HG02840 (cell line): ENCODE measurements at regions not wholly inside any gene's neighbourhood (a gene's known extent, or its start where the extent isn't known, plus 50 kb on each side); places are given as distances from the start of the nearest gene placed in this dataset.

Experiments
- ATAC-seq: cut with Tn5 transposase; IDR thresholded peaks from one replicate; pipeline ENCODE4 v1.9.1; 2021; ENCODE audit warnings: mild to moderate bottlenecking, moderate library complexity, moderate number of reproducible peaks; ENCODE audit not compliant: unreplicated experiment, low FRiP score

DNA sequence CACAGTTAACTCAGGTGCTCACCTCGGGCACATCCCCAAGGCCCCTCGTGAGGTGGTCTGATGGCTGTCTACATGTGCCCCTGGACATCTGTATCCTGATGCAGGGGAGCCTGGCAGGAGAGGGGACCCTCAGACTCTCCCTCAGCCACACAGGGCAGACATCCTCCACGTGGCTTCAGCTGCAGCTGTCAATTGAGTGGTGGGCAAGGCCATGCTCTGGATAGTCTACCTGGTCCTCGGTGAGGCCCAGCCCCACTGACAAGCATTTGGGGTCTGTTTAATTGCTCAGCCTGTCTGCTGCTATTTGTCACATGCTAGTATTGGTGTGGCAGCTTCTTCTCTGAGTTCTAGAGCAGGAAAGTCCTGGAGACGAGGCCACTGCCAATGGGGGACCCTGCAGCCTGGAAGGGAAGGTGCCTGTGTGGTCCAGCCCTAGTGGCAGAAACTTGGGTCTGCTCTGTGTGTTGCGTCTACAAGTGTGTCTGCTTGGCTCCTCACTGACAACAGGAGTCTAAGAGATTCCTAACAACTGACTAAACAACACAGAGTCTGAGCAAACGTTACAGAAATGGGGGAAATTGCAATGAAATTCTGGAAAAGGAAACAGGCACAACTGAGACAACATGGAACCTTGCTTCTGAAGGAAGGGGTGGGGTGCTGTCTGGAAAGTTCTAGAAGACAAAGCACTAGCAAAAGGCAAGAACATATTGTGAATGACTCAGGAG is 59.3 kb upstream of the IGFBP3 start:
- no peak for ATAC-seq

DNA sequence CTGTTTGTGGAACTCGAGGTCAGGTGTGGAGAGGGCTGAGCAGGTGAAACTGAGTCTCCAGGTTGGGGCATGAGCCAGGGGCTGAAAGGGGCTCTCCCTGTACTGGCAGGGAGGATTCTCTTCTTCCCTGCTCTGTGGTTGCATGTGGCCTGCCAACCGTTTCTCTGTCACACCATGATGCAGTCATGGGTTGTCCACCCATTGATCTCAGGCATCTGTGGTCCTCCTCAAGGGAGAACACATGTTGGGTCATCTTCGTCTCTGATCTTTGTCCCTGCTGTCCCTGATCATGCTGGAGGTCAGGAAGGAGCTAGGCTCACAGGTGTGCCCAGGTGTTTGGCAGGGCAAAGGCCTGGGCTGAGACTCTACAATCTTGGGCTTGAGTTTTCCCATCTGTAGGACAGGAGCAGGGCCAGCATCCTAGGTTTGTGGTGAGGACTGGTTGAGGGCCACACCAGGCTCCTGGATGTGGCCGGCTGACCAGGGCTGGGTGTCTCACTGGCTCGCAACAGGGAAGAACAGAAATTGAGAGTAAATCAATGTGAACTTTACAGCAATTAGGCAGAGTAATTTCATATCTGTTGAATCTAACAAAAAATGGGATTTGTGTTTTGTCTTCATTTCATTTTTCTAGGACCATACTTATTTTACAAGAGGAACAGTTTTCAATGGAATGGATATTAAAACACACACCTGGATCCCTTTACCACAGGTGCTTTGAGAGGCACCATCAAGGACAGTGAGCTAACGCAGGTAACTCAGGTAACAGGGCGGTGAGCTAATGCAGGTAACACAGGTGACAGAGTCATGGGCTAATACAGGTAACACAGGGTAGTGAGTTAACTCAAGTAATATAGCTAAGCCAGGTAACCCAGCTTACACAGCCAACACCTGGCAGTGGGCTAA is 58.5 kb upstream of the IGFBP3 start:
- ATAC-seq, result no peak

DNA sequence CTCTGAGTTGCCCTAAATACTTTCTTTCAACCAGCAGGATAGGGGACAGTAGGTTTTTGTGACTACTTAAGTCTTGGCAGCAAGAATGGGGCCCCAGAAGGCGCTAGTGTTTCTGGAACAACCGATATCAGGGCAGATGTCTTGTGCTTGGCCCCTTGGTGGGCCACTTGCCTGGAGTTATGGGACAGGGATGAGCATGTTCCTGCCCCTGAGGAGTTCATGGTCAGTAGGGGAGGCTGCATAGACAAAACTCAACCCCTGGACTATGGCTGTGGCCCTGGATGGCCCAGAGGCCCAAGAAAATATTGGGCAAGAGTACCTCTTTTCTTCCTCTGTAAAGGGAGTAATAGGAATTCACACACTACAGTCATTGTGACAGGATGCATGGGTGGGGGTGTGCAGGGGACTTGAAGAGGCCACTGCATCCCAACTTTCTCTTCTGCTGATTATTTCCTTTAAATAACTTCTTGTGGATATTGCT is 57.7 kb upstream of the IGFBP3 start:
- ATAC-seq, result no peak

DNA sequence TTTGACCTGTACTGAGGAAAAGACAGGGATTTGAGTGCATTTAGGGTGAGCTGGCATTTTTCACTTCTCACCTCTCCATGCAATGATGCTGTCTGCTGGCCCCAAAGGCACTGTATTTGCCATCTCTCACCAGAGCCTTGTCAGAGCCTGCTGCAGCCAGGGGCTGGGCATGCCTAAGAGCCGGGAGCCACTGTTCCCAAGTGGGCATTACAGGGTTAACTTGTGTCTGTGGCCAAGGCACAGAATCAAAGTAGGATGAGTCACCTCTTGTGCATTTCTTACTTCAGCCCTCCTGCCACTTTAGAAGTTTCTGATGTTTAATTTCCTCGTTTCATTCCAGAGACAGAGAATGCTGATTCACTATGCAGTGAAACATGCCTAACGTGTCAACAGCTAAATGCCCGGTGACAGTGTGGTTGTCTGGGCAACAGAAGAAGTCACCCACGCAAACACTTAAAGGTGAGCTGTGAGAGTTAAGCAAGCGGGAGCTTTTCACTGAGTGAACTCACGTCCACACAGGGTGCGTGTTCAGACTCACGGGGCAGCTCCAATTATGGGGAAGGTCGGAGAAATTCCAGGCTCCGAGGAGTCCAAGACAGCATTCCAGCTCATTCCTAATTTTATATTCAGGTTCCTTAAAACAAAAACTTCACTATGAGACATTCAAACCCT is 57.1 kb upstream of the IGFBP3 start:
- no peak for ATAC-seq

DNA sequence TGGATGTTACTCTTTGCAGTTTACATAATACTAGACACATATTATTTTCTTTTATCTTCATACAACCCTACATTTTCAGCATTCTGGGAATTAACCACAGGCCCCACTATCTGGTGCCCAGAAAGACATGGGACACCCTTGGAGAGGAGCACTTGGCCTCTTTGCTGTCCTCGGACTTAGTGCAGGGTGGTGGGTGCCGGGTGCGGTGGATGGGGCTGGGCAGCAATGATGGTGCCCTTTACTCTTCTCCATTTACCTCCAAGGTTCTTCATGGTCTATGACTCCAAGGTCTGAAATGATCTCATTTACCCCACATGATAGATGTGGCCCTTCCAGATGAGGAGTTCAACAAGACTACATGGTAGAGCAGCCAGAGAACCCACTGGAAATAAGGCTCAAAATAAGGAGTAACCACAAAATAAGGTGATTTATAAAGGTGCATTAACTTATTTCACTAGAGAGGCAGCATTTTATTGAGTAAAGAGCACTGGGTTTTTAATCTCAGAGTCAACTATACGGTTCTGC is 56.2 kb upstream of the IGFBP3 start:
- no peak for ATAC-seq

DNA sequence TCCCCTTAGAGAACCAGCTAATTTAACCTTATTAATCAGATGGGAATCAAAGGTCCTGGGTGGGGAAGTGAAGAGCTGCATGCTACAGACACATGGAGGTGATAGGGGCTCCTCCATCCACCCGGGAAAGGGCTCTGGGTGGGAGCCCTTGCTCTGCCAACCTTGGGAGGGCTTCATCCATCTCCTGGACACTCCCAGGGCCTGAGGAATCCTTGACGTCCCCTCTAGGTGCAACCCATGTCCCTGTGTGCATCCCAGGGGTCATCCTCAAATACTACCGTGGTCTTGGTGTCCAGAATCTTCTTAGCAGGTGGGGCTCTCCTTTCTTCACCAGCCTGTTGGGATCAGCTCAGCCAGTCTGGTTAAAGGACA is 55.4 kb upstream of the IGFBP3 start:
- ATAC-seq, result no peak

DNA sequence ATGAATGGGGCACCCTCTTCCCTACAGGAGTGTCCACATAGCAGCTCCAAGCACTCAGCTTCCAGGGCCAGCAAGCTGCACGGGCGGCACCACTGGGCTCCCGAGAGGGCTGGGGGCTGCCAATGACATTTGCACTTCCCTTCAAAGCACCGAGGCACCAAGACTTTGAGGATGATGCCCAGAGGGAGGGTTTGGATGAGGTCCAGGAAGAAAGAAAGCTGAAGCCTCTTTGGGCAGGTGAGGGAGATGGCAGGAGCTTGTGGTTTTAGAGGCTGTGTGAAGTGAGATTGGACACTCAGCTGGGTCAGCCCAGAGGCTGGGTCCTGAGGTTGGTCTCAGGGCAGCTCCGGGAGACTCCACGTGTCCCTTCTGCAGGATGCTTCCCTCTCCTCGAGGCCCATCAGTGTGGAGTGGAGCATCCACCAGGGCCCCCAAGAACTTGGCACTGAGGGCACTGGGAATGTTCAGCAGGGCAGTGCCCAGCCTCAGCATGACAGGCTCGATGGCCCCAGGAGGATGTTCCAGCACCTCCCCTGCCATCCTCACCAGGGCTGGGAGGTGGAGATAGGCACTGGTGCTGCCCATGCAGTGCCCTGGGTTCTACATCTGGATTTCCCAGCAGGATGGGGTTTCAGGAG is 54.9 kb upstream of the IGFBP3 start:
- ATAC-seq, result no peak

DNA sequence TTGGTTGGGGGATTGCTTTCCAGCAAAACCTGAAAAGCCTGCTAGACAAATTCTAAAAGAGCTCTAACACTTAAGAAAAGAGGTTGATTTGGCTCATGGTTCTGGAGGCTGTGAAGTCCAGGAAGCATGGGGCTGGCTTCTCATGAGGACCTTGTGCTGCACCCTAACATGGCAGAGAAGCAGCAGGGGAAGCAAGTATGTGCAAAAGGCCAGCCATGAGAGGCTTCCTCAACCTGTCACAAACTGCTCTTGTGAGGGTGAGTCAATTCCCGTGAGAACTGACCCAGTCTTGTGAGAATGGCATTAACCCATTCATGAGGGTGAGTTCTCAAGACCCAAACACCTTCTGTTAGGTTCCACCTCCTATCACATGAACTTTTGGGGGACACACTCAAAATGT is 54.3 kb upstream of the IGFBP3 start:
- no peak for ATAC-seq

DNA sequence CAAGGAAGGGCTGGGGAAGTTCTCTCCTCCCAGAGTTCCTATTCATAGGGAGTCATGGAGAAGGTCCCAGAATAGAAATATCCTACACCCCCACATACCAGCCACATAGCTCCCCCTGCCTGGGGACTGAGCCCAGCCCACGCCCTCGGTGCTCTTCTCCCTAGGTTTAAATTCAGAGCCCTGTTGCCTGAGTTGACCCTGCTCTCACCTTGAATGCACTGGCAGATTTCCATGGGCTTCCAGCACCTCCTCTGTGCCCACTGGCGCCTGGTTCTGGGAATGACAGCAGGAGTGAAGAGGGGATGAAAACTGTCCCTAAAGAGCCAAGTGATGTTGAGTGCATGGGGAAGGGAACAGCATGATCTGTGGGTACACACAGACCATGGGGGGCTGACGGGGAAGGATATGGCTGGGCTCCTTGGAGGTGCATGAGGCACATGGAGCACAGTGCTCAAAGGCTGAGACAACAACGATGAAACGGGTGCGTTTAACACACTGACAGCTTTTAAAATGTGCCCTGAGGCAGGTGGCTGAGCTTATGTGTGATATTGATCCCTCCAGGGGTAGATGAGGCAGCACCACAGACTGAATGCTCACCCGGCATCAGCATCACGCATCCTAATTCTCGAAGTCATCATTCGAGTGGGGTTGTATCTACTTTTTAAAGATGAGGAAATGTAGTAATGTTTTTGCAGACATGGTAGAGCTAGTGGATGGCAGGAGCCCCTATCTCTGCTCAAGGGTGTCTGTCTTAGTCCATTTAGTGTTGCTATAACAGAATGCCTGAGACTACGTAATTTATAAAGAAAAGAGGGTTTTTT is 53.7 kb upstream of the IGFBP3 start:
- no peak for ATAC-seq

DNA sequence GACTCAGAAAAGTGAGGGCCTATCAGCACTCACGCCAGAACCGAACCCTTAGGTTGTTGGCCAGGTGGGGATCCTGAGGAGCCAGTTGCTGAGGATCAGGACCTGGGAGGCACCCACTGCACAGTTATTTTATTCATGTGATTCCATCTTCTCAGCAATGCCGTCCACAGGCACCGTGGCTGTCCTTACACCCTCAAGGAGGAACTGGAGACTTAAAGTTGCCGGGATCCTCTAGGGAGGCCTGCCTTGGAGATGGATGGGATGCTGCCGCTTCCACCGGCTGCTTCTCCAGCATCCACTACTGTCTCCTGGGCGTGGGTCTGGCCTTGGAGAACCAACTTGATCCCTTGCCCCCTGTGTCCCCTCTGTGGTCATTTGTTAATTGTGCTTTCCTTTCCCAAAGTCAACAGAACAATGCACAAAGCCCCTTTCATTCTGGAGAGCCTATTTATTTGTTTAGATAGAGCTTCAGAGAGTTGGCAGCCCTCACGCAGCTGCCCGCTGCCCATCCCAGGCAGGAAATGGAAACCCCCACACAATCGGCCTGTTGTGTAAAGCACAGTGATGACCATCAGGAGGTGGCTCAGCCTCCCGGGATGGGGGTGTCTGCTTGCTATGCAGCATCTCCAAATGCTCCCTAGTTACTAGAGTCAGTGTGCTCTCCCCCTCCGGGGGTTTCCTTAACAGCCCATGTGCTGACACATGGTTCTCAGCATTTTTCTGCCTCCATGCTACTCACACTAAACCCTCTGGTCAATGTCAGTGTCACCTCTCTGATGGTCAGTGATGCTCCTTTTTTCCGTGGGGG is 52.9 kb upstream of the IGFBP3 start:
- no peak for ATAC-seq

DNA sequence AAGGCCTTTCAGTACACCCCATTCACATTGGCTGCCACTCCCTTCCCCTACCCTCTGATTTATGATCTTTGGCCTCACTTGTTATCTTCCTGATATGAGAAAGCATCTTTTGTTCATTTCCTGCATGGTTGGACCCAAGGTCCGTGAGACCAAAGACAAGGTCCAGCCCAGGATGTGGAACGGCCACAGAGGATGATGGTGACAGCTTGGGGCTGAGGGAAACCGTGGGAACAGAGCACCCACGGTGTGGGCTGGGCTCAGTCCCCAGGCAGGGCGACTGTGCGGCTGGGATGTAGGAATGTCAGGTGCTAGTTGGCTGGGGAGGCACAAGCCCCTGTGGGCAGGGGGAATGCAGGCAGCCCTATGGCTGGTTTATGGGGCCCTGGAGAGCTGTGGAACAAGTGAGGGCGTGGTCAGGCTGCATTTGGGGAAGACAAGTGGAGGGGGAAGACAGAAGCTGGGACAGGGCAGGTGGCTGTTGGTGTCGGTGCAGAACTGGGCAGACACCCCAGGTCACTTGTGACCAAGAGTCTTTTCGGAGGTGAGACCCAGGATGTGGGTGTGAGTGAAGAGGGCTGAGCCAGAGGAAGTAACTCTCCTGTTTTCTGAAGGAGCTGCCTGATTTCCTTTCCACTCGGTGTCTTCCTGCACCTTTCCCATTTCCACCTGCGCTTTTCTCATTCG is 51.7 kb upstream of the IGFBP3 start:
- no peak for ATAC-seq

DNA sequence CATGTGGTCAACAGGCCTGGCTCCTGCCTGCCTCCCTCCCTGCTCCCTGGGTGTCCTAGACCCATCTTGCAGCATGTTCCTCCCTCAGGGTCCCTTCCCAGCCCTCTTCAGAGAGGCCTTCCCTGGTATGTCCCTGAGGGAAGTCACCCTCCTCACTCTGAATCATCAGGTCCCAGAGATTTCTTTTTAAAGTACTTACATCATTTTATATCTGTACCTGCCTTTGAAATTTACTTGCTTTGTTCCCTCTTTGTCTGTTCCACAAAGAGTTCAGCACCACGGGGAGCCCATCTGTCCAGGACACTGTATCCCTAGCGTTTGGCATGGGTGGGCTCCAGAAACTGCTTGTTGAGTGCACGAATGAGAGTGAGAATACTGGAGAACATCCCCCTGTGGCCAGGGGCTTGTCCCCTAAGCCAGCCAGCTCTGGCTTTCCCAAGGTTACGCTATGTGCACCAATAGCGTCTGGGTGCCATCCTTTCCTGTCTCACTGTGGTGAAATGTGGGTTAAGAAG is 50.6 kb upstream of the IGFBP3 start:
- ATAC-seq, result no peak

DNA sequence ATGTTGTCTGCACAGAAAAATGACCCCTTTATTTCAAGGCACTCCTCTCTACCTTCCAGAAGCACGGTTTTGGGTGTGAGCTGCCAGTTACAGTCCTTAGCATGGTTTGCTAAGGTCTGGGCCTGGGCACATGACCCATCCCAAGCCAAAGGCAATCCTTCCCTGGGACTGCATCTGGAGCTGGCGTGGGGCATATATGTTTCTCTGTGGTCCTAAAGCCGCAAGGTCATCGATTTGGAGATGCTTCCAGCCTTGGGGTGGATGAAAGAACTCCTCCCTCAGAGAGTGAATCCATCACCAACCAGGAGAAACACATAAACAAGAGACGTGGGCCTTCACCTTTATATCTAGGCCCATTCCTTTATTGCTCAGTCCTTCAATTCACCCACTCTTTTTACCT is 50.1 kb upstream of the IGFBP3 start:
- no peak for ATAC-seq
